ENCODE measurements at regions not wholly inside any gene's neighbourhood (a gene's known extent, or its start where the extent isn't known, plus 50 kb on each side); places are given as distances from the start of the nearest gene placed in this dataset.

- TF ChIP-seq TARDBP (IDR thresholded peaks at IDR 0.05): no peak
- TF ChIP-seq CTBP1 (IDR thresholded peaks at IDR 0.05; ENCODE audit: borderline replicate concordance): no peak
- no peak for TF ChIP-seq ZNF384 (IDR thresholded peaks at IDR 0.05)
- TF ChIP-seq NFRKB (IDR thresholded peaks at IDR 0.05): no peak
- no peak for TF ChIP-seq SP1 (IDR thresholded peaks at IDR 0.05)
- no peak for TF ChIP-seq PKNOX1 (IDR thresholded peaks at IDR 0.05)
- no peak for TF ChIP-seq SUZ12 (IDR thresholded peaks at IDR 0.05)
- TF ChIP-seq BHLHE40 (IDR thresholded peaks at IDR 0.05; ENCODE audit: borderline replicate concordance): no peak
Measured at GRCh38 chr12:98090731-98091130, 424.7 kb upstream of the TMPO start.
